Gastroesophageal sphincter (tissue), 3 donors: ENCODE measurements at regions not wholly inside any gene's neighbourhood (a gene's known extent, or its start where the extent isn't known, plus 50 kb on each side); places are given as distances from the start of the nearest gene placed in this dataset.

Experiments used
- POLR2A ChIP-seq, 2 donors: fragments of 450-650 bp; IDR thresholded peaks; one replicate each; pipeline ENCODE4 v1.6.1; 2017; ENCODE audit warnings: antibody characterized with exemption in 2 of 2, mild to moderate bottlenecking in 2 of 2, moderate library complexity in 1 of 2
- POLR2AphosphoS5 ChIP-seq: sonication (generic); formaldehyde crosslinking; IDR thresholded peaks from one replicate; pipeline ENCODE4 v1.6.1; 2017; ENCODE audit warnings: antibody characterized with exemption
- TF ChIP-seq, protein P1 (sequence below), 4 experiments: fragments of 200-600 bp in 2 of 4; fragments of 450-650 bp in 2 of 4; sonication (generic) in 1 of 4; IDR thresholded peaks; one replicate each; pipeline ENCODE4 v1.5.1; 2017 to 2019; ENCODE audit warnings: antibody characterized with exemption in 4 of 4, mild to moderate bottlenecking in 2 of 4, moderate library complexity in 2 of 4

DNA sequence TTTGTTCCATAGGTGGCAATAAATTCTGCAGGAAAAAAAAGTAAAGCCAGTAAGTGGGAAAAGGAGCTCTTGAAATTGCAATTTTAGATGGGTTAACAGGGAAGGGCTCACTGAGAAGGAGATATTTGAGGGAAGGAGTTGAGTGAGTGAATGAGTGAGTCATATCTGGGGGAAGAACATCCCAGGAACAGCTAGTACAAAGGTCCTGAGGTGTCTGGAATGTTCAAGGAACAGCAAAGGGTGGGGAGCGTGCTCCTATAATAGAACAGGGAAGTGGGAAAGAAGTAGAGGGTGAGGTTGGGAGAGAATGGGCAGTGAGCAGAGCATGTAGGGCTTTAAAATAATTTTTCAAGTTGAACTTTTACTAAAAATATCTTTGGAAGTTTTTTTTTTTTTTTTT lies 68.0 kb upstream of the PSME4 start:
- TF ChIP-seq, protein P1, sequence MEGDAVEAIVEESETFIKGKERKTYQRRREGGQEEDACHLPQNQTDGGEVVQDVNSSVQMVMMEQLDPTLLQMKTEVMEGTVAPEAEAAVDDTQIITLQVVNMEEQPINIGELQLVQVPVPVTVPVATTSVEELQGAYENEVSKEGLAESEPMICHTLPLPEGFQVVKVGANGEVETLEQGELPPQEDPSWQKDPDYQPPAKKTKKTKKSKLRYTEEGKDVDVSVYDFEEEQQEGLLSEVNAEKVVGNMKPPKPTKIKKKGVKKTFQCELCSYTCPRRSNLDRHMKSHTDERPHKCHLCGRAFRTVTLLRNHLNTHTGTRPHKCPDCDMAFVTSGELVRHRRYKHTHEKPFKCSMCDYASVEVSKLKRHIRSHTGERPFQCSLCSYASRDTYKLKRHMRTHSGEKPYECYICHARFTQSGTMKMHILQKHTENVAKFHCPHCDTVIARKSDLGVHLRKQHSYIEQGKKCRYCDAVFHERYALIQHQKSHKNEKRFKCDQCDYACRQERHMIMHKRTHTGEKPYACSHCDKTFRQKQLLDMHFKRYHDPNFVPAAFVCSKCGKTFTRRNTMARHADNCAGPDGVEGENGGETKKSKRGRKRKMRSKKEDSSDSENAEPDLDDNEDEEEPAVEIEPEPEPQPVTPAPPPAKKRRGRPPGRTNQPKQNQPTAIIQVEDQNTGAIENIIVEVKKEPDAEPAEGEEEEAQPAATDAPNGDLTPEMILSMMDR (IDR thresholded peaks at IDR 0.05), result no peak
- TF ChIP-seq POLR2A (IDR thresholded peaks at IDR 0.05) (no peak), POLR2AphosphoS5 (no peak)
